Ectodermal cell (in vitro differentiated cells): ENCODE measurements at regions not wholly inside any gene's neighbourhood (a gene's known extent, or its start where the extent isn't known, plus 50 kb on each side); places are given as distances from the start of the nearest gene placed in this dataset.
"Not testable (repeated sequence)": the region's sequence is repeated elsewhere in the genome, so short reads cannot be mapped to it uniquely, and the experiment has no call there.

ENCODE experiments used
- H3K27ac ChIP-seq: 2 replicates; pipeline ENCODE4 v1.7.0; 2013; ENCODE audit warnings: mild to moderate bottlenecking, low read depth, low read length; ENCODE audit not compliant: insufficient read depth, poor library complexity, severe bottlenecking
- H3K27me3 ChIP-seq: 2 replicates; pipeline ENCODE4 v1.7.0; 2013; ENCODE audit warnings: mild to moderate bottlenecking, low read length; ENCODE audit not compliant: insufficient read depth, control insufficient read depth, poor library complexity, severe bottlenecking
- H3K36me3 ChIP-seq: one replicate; pipeline ENCODE4 v1.7.0; 2013; ENCODE audit warnings: low read length; ENCODE audit not compliant: control insufficient read depth, insufficient read depth
- H3K4me1 ChIP-seq: one replicate; pipeline ENCODE4 v1.7.0; 2013; ENCODE audit warnings: low read length; ENCODE audit not compliant: control insufficient read depth, insufficient read depth
- H3K4me3 ChIP-seq: 2 replicates; pipeline ENCODE4 v1.7.0; 2013; ENCODE audit warnings: low read depth, low read length, control low read depth; ENCODE audit not compliant: insufficient read depth
- H3K9me3 ChIP-seq: 2 replicates; pipeline ENCODE4 v1.7.0; 2013; ENCODE audit warnings: mild to moderate bottlenecking, low read length, moderate library complexity; ENCODE audit not compliant: control insufficient read depth
- WGBS, 2 experiments: methylation state at CpG; one replicate each; pipeline ENCODE4 v1.1.7; 2013; ENCODE audit warnings: missing lambda C conversion rate in 2 of 2; 5-methylcytosine and 5-hydroxymethylcytosine counted together

- no peaks in the 10 kb centered on the region for H3K9me3 ChIP-seq
- no peak overlapping the region for H3K4me3 ChIP-seq
- WGBS, 2 experiments, result 94% methylated on average over 4 to 5 of the region's 5 CpGs
- no peaks in the 10 kb centered on the region for H3K36me3 ChIP-seq
- H3K27me3 ChIP-seq, result no peaks in the 10 kb centered on the region
- no peaks in the 10 kb centered on the region for H3K4me1 ChIP-seq
- H3K27ac ChIP-seq, result no peak overlapping the region
Observed at GRCh38 chr13:80496721-80497397, 155.9 kb upstream of the SPRY2 start.

- WGBS, 2 experiments, result 91% methylated on average over 36 of the region's 36 CpGs
- not testable (repeated sequence) for H3K4me1 ChIP-seq, H3K27ac ChIP-seq, H3K9me3 ChIP-seq, H3K4me3 ChIP-seq, H3K36me3 ChIP-seq, H3K27me3 ChIP-seq
Observed at GRCh38 chr13:80490491-80490943, 149.6 kb upstream of the SPRY2 start.

- Histone ChIP-seq H3K27me3 (no peaks in the 10 kb centered on the region), H3K36me3 (no peaks in the 10 kb centered on the region), H3K4me1 (no peaks in the 10 kb centered on the region), H3K4me3 (no peak overlapping the region), H3K27ac (no peak overlapping the region), H3K9me3 (no peaks in the 10 kb centered on the region)
- 90 to 96% methylated on average over 3 of the region's 3 CpGs for WGBS, 2 experiments
Observed at GRCh38 chr13:80486402-80486801, 145.5 kb upstream of the SPRY2 start.

- 92 to 95% methylated on average over 1 of the region's 1 CpG for WGBS, 2 experiments
- no peaks in the 10 kb centered on the region for H3K27me3 ChIP-seq
- H3K4me3 ChIP-seq, result no peak overlapping the region
- H3K9me3 ChIP-seq, result no peaks in the 10 kb centered on the region
- no peak overlapping the region for H3K27ac ChIP-seq
- no peaks in the 10 kb centered on the region for H3K4me1 ChIP-seq
- H3K36me3 ChIP-seq, result no peaks in the 10 kb centered on the region
Observed at GRCh38 chr13:80483157-80483556, 142.2 kb upstream of the SPRY2 start.

- H3K4me3 ChIP-seq, result no peak overlapping the region
- H3K4me1 ChIP-seq, result no peaks in the 10 kb centered on the region
- no peaks in the 10 kb centered on the region for H3K27me3 ChIP-seq
- no peaks in the 10 kb centered on the region for H3K9me3 ChIP-seq
- H3K27ac ChIP-seq, result no peak overlapping the region
- no peaks in the 10 kb centered on the region for H3K36me3 ChIP-seq
Observed at GRCh38 chr13:80481588-80481987, 140.7 kb upstream of the SPRY2 start.

GRCh38 chr13:80477661-80478443 lies 136.9 kb upstream of the SPRY2 start:
- WGBS, 2 experiments, result 92 to 94% methylated on average over 3 to 5 of the region's 5 CpGs
- Histone ChIP-seq H3K9me3 (no peaks in the 10 kb centered on the region), H3K27ac (no peak overlapping the region), H3K4me1 (no peaks in the 10 kb centered on the region), H3K4me3 (no peak overlapping the region), H3K36me3 (no peaks in the 10 kb centered on the region), H3K27me3 (no peaks in the 10 kb centered on the region)

- Histone ChIP-seq H3K27ac (no peak overlapping the region), H3K4me3 (no peak overlapping the region), H3K9me3 (no peaks in the 10 kb centered on the region), H3K27me3 (no peaks in the 10 kb centered on the region), H3K4me1 (no peaks in the 10 kb centered on the region), H3K36me3 (no peaks in the 10 kb centered on the region)
- WGBS, 2 experiments, result 89% methylated on average over 2 of the region's 3 CpGs; no CpG with 5 or more reads in 1 of the 2 experiments
Observed at GRCh38 chr13:80476953-80477352, 136.0 kb upstream of the SPRY2 start.

GRCh38 chr13:80475718-80476117 lies 134.8 kb upstream of the SPRY2 start:
- 91 to 100% methylated on average over 2 of the region's 2 CpGs for WGBS, 2 experiments

GRCh38 chr13:80473695-80474094 lies 132.8 kb upstream of the SPRY2 start:
- no peaks in the 10 kb centered on the region for H3K27me3 ChIP-seq
- H3K4me1 ChIP-seq, result peaks cover 6% of the 10 kb centered on the region
- H3K9me3 ChIP-seq, result no peaks in the 10 kb centered on the region
- no peak overlapping the region for H3K4me3 ChIP-seq
- H3K36me3 ChIP-seq, result no peaks in the 10 kb centered on the region
- no CpG with 5 or more reads among the region's 1 CpG for WGBS, 2 experiments
- no peak overlapping the region for H3K27ac ChIP-seq

More at GRCh38 chr13:80475718-80476117, 134.8 kb upstream of the SPRY2 start:
- Histone ChIP-seq H3K27ac (no peak overlapping the region), H3K4me1 (peaks cover 6% of the 10 kb centered on the region), H3K9me3 (no peaks in the 10 kb centered on the region), H3K36me3 (no peaks in the 10 kb centered on the region), H3K4me3 (no peak overlapping the region), H3K27me3 (no peaks in the 10 kb centered on the region)

GRCh38 chr13:80469853-80470381 lies 129.0 kb upstream of the SPRY2 start:
- Histone ChIP-seq H3K27me3 (no peaks in the 10 kb centered on the region), H3K27ac (no peak overlapping the region), H3K4me1 (peaks cover 11% of the 10 kb centered on the region), H3K9me3 (no peaks in the 10 kb centered on the region), H3K4me3 (no peak overlapping the region), H3K36me3 (no peaks in the 10 kb centered on the region)
- WGBS, 2 experiments, result 88 to 90% methylated on average over 2 of the region's 3 CpGs
